Panc1 (cell line): ENCODE measurements at regions not wholly inside any gene's neighbourhood (a gene's known extent, or its start where the extent isn't known, plus 50 kb on each side); places are given as distances from the start of the nearest gene placed in this dataset.

Source experiments
- ATAC-seq: fragments of 200-7000 bp; cut with Tn5 transposase; 2 replicates; pipeline ENCODE4 v1.9.1; 2020; ENCODE audit warnings: mild to moderate bottlenecking, moderate library complexity
- BruUV-seq: library from RNA; stranded (reverse); fragments of 400-500 nt; replicated peaks from 2 replicates; lab custom pipeline; 2021; lab: Mats Ljungman, UMichigan
- CTCF ChIA-PET: fragments of 300-600 bp; sonication (Branson Sonifier 250); formaldehyde crosslinking; loops from one replicate; lab custom pipeline; 2022; ENCODE audit warnings: antibody characterized with exemption; lab: Charles Lee
- POLR2A ChIA-PET: fragments of 300-600 bp; sonication (Branson Sonifier 250); formaldehyde crosslinking; loops from one replicate; lab custom pipeline; 2022; ENCODE audit warnings: antibody characterized with exemption; lab: Charles Lee
- DNase-seq: peaks from one replicate; pipeline ENCODE4 v3.0.0-alpha.2; 2010; ENCODE audit warnings: low read depth, low spot score
- H3K27ac ChIP-seq: 2 replicates; pipeline ENCODE4 v1.5.1; 2011; ENCODE audit warnings: mild to moderate bottlenecking, low read length, inconsistent platforms
- H3K27me3 ChIP-seq: fragments of 200-500 bp; sonication (Bioruptor generic); 2 replicates; pipeline ENCODE4 v1.6.0; 2014; ENCODE audit warnings: low read length, inconsistent platforms; ENCODE audit not compliant: control insufficient read depth, insufficient read depth
- H3K36me3 ChIP-seq: fragments of 200-500 bp; sonication (Bioruptor generic); 2 replicates; pipeline ENCODE4 v1.5.1; 2014; ENCODE audit warnings: inconsistent platforms, mild to moderate bottlenecking, low read length, moderate library complexity; ENCODE audit not compliant: control insufficient read depth, insufficient read depth
- H3K4me1 ChIP-seq: 2 replicates; pipeline ENCODE4 v1.5.1; 2011; ENCODE audit warnings: inconsistent platforms, mild to moderate bottlenecking, low read length, moderate library complexity; ENCODE audit not compliant: control insufficient read depth, insufficient read depth
- H3K4me3 ChIP-seq, 2 experiments: 2 replicates each; pipeline ENCODE4 v1.5.1; 2011 to 2012; ENCODE audit warnings: low read depth in 2 of 2, low read length in 2 of 2, mild to moderate bottlenecking in 2 of 2, inconsistent platforms in 1 of 2, moderate library complexity in 1 of 2
- H3K9me3 ChIP-seq: fragments of 200-500 bp; sonication (Bioruptor generic); 2 replicates; pipeline ENCODE4 v1.5.1; 2014; ENCODE audit warnings: low read depth, mild to moderate bottlenecking, inconsistent platforms, low read length, moderate library complexity; ENCODE audit not compliant: control insufficient read depth, insufficient read depth
- POLR2AphosphoS5 ChIP-seq: IDR thresholded peaks from 2 replicates; pipeline ENCODE4 v1.6.1; 2012; ENCODE audit warnings: mild to moderate bottlenecking, low read depth, low read length, moderate library complexity
- SIN3A ChIP-seq: IDR thresholded peaks from 2 replicates; pipeline ENCODE4 v1.6.1; 2012; ENCODE audit warnings: low read depth, mild to moderate bottlenecking, low read length, moderate library complexity, borderline replicate concordance; ENCODE audit not compliant: insufficient read depth
- TCF7L2 ChIP-seq: IDR thresholded peaks from 2 replicates; pipeline ENCODE4 v1.6.1; 2011; ENCODE audit warnings: mild to moderate bottlenecking, low read depth, low read length, inconsistent platforms
- in situ Hi-C: cut with HindIII; loops from 2 replicates; pipeline ENCODE4 v1.10.0; 2016; ENCODE audit warnings: low sequenced_read_pairs, low pct_unique_long_range_greater_than_20kb
- intact Hi-C: fragments of 100-400 bp; cut with micrococcal nuclease; formaldehyde crosslinking; loops from one replicate; pipeline ENCODE4 v1.10.0; 2022; ENCODE audit not compliant: unreplicated experiment
- TF ChIP-seq, protein P1 (sequence below): fragments of 450-650 bp; IDR thresholded peaks from 2 replicates; pipeline ENCODE4 v1.5.1; 2017; ENCODE audit warnings: mild to moderate bottlenecking
- TF ChIP-seq, protein P2 (sequence below), 2 experiments: IDR thresholded peaks; 2 replicates each; pipeline ENCODE4 v1.6.1; 2011 to 2012; ENCODE audit warnings: low read depth in 2 of 2, control low read depth in 1 of 2, low read length in 1 of 2, mild to moderate bottlenecking in 1 of 2, moderate library complexity in 1 of 2; ENCODE audit not compliant: insufficient read depth in 1 of 2

DNA sequence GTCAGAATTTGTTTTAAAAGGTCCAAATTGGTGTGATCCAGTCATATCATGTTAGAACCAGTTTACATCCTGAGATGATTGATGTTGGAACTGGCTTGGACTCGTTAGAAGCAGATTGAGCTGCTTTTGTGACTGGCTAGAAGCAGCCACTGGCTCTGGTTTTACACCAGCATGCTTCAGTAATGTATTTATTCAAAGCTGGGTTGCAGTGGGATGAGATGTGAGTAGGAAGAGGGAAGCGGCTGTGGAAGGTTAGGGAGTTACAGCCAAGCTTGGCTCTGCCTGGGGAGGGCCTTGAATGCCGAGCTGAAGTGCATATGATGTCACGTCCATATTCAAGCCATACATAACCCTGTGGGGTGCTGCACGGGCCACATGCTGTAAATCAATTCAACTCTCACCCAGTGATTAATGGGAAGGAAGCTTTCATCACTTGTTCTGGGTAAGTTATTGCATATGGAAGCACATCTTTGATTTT is 104.0 kb upstream of the SMAD3 start:
- ChIA-PET CTCF (no interaction called here), POLR2A (no interaction called here)
- TF ChIP-seq, protein P1, sequence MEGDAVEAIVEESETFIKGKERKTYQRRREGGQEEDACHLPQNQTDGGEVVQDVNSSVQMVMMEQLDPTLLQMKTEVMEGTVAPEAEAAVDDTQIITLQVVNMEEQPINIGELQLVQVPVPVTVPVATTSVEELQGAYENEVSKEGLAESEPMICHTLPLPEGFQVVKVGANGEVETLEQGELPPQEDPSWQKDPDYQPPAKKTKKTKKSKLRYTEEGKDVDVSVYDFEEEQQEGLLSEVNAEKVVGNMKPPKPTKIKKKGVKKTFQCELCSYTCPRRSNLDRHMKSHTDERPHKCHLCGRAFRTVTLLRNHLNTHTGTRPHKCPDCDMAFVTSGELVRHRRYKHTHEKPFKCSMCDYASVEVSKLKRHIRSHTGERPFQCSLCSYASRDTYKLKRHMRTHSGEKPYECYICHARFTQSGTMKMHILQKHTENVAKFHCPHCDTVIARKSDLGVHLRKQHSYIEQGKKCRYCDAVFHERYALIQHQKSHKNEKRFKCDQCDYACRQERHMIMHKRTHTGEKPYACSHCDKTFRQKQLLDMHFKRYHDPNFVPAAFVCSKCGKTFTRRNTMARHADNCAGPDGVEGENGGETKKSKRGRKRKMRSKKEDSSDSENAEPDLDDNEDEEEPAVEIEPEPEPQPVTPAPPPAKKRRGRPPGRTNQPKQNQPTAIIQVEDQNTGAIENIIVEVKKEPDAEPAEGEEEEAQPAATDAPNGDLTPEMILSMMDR, result no peak
- TF ChIP-seq SIN3A (no peak), POLR2AphosphoS5 (no peak), TCF7L2 (no peak)
- TF ChIP-seq, protein P2, sequence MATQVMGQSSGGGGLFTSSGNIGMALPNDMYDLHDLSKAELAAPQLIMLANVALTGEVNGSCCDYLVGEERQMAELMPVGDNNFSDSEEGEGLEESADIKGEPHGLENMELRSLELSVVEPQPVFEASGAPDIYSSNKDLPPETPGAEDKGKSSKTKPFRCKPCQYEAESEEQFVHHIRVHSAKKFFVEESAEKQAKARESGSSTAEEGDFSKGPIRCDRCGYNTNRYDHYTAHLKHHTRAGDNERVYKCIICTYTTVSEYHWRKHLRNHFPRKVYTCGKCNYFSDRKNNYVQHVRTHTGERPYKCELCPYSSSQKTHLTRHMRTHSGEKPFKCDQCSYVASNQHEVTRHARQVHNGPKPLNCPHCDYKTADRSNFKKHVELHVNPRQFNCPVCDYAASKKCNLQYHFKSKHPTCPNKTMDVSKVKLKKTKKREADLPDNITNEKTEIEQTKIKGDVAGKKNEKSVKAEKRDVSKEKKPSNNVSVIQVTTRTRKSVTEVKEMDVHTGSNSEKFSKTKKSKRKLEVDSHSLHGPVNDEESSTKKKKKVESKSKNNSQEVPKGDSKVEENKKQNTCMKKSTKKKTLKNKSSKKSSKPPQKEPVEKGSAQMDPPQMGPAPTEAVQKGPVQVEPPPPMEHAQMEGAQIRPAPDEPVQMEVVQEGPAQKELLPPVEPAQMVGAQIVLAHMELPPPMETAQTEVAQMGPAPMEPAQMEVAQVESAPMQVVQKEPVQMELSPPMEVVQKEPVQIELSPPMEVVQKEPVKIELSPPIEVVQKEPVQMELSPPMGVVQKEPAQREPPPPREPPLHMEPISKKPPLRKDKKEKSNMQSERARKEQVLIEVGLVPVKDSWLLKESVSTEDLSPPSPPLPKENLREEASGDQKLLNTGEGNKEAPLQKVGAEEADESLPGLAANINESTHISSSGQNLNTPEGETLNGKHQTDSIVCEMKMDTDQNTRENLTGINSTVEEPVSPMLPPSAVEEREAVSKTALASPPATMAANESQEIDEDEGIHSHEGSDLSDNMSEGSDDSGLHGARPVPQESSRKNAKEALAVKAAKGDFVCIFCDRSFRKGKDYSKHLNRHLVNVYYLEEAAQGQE (IDR thresholded peaks at IDR 0.05; ENCODE audit: insufficient read depth in 1 of 2, low read depth in 2 of 2, low read length in 1 of 2), result no peak
- in situ Hi-C loops, result no loop called here
- BruUV-seq, result no TSS peak
- DNase-seq (no peak), ATAC-seq (no peak)
- Histone ChIP-seq H3K9me3 (no peaks in the 10 kb centered on the region), H3K4me3 (no peak overlapping the region), H3K4me1 (peaks cover 13% of the 10 kb centered on the region), H3K27me3 (no peaks in the 10 kb centered on the region), H3K27ac (peak overlapping the region; percentile 62), H3K36me3 (no peaks in the 10 kb centered on the region)
- intact Hi-C loops, result no loop called here

DNA sequence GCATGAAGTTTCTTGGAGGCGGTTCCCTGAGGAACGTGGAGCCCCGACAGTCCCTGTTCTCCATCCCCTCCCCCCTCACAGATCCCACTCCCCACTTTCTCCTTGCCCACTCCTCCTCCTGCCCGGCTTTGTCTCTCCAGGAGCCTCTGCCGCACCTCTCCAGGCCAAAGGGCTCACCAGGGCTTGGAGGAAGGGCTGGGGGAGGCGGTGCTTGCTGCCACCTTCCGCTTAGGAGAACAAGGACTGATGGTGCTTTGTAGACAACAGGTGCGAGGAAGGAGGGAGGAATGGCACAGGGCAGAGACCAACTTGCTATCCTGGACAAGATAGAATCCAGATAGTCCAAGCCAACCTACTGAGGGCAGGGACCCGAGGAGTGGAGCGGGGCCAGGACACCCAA is 103.5 kb upstream of the SMAD3 start:
- no peak overlapping the region for H3K4me3 ChIP-seq
- TF ChIP-seq POLR2AphosphoS5 (no peak), TCF7L2 (no peak), SIN3A (no peak)
- TF ChIP-seq, protein P1, result no peak
- TF ChIP-seq, protein P2 (IDR thresholded peaks at IDR 0.05; ENCODE audit: insufficient read depth in 1 of 2, low read depth in 2 of 2, low read length in 1 of 2), result no peak
- CTCF ChIA-PET, result no interaction called here
- DNase-seq (no peak), ATAC-seq (no peak)
- peak overlapping the region; percentile 62; the same call in 1 of the 2 replicates for H3K27ac ChIP-seq
- POLR2A ChIA-PET, result no interaction called here
- no TSS peak for BruUV-seq
- no peaks in the 10 kb centered on the region for H3K36me3 ChIP-seq
- peaks cover 12% of the 10 kb centered on the region for H3K4me1 ChIP-seq
- H3K9me3 ChIP-seq, result no peaks in the 10 kb centered on the region
- intact Hi-C loops, result no loop called here
- in situ Hi-C loops, result no loop called here
- H3K27me3 ChIP-seq, result no peaks in the 10 kb centered on the region
